ENCODE measurements at regions not wholly inside any gene's neighbourhood (a gene's known extent, or its start where the extent isn't known, plus 50 kb on each side); places are given as distances from the start of the nearest gene placed in this dataset.
"Not testable (repeated sequence)": the region's sequence is repeated elsewhere in the genome, so short reads cannot be mapped to it uniquely, and the experiment has no call there.

DNA sequence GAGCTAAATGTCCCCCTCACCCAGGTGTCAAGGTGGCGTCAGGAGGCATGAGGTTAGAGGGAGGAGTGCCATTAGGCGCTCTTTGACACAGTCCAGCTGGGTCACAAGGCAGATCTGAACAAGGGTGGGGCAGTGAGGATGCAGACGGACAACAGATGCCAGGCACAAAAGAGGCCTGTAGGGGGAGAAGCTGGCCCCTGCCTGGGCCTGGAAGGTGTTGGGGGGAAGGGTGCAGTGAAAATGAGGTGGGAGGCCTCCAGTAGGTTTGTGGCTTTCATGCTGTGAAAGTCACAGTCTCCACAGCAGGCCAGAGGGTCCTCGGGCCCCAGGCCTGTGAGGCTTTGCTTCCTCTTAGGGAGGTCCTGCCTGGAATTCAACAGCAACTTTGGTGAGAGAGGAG, 85.0 kb upstream of the PLET1 start:
- Mint-ChIP-seq H3K4me3 (no peak overlapping the region), H3K4me1 (peaks cover 32% of the 10 kb centered on the region), H3K36me3 (no peaks in the 10 kb centered on the region), H3K9me3 (no peaks in the 10 kb centered on the region), H3K27me3 (ENCODE audit: low read depth) (peaks cover 11% of the 10 kb centered on the region), H3K27ac (no peak overlapping the region)
- no peak for DNase-seq (ENCODE audit: low spot score in 2 of 2, unreplicated experiment in 2 of 2)
- TF ChIP-seq CTCF (IDR thresholded peaks at IDR 0.05; ENCODE audit: unreplicated experiment) = no peak

DNA sequence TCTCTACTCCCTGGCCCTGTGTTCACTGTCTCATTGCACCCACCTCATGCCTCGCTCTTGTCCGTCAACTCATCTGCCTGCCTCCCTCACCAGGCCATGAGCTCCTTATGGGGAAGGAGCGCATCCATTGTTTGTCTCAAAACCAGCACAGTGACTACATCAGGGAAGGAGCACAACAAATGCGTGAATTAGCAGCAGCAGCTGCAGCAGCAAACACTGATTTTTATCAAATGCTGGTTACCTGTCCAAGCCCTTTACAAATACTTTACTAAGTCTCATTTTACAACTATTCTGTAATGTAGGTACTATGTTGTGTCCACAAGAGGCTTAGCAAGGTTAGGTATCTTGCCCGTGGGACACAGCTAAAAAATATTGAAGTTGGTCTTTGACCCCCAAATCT, 85.9 kb upstream of the PLET1 start:
- H3K4me1 Mint-ChIP-seq = peaks cover 26% of the 10 kb centered on the region
- no peak for DNase-seq (ENCODE audit: low spot score in 2 of 2, unreplicated experiment in 2 of 2)
- H3K27ac Mint-ChIP-seq = no peak overlapping the region
- no peaks in the 10 kb centered on the region for H3K36me3 Mint-ChIP-seq
- H3K27me3 Mint-ChIP-seq (ENCODE audit: low read depth) = peaks cover 11% of the 10 kb centered on the region
- TF ChIP-seq CTCF (IDR thresholded peaks at IDR 0.05; ENCODE audit: unreplicated experiment) = no peak
- no peaks in the 10 kb centered on the region for H3K9me3 Mint-ChIP-seq
- H3K4me3 Mint-ChIP-seq = no peak overlapping the region

DNA sequence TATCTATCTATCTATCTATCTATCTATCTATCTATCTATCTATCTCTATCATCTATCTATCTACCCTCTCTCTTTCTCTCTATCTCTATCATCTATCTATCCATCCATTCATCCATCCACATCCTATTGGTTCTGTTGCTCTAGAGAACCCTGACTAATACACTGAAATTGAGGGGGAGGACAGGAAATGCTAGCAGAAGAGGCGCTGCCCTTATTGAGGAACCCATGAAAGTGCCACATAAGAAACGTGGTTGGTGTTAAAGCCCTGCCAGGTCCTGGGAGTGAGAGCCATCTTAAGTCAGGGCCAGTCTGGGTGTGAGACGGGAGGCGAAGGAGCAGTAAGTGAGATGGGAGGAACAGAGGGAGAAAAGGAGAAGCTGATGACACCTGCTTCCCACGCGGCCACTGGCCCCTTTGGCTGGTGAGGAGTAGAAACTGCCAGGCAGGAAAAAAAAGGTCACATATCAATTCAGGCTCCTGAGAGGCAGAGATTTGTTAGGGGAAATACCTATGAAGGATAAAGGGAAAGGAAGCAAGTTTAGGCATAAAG, 87.9 kb upstream of the PLET1 start:
- DNase-seq (ENCODE audit: low spot score in 2 of 2, unreplicated experiment in 2 of 2) = no peak
- H3K9me3 Mint-ChIP-seq = no peaks in the 10 kb centered on the region

GRCh38 chr11:112351423-112351822, 90.8 kb upstream of the PLET1 start:
- not testable (repeated sequence) for H3K4me1 Mint-ChIP-seq, H3K9me3 Mint-ChIP-seq

More for the DNA sequence above, 87.9 kb upstream of the PLET1 start:
- H3K27ac Mint-ChIP-seq = no peak overlapping the region
- peaks cover 13% of the 10 kb centered on the region for H3K27me3 Mint-ChIP-seq (ENCODE audit: low read depth)
- no peak overlapping the region for H3K4me3 Mint-ChIP-seq
- no peak for TF ChIP-seq CTCF (IDR thresholded peaks at IDR 0.05; ENCODE audit: unreplicated experiment)
- no peaks in the 10 kb centered on the region for H3K36me3 Mint-ChIP-seq
- H3K4me1 Mint-ChIP-seq = peaks cover 17% of the 10 kb centered on the region

GRCh38 chr11:112352907-112353306, 92.2 kb upstream of the PLET1 start:
- DNase-seq (ENCODE audit: low spot score in 2 of 2, unreplicated experiment in 2 of 2) = no peak
- no peak for TF ChIP-seq CTCF (IDR thresholded peaks at IDR 0.05; ENCODE audit: unreplicated experiment)
- no peaks in the 10 kb centered on the region for H3K4me1 Mint-ChIP-seq

More at GRCh38 chr11:112351423-112351822, 90.8 kb upstream of the PLET1 start:
- peaks cover 13% of the 10 kb centered on the region for H3K27me3 Mint-ChIP-seq (ENCODE audit: low read depth)
- not testable (repeated sequence) for H3K36me3 Mint-ChIP-seq; DNase-seq (ENCODE audit: low spot score in 2 of 2, unreplicated experiment in 2 of 2); H3K4me3 Mint-ChIP-seq; H3K27ac Mint-ChIP-seq

GRCh38 chr11:112354364-112354763, 93.7 kb upstream of the PLET1 start:
- DNase-seq (ENCODE audit: low spot score in 2 of 2, unreplicated experiment in 2 of 2) = no peak
- Mint-ChIP-seq H3K9me3 (peaks cover 3% of the 10 kb centered on the region), H3K4me3 (no peak overlapping the region), H3K27ac (no peak overlapping the region), H3K27me3 (ENCODE audit: low read depth) (peaks cover 3% of the 10 kb centered on the region), H3K4me1 (no peaks in the 10 kb centered on the region), H3K36me3 (no peaks in the 10 kb centered on the region)
- no peak for TF ChIP-seq CTCF (IDR thresholded peaks at IDR 0.05; ENCODE audit: unreplicated experiment)

More at GRCh38 chr11:112352907-112353306, 92.2 kb upstream of the PLET1 start:
- Mint-ChIP-seq H3K9me3 (peaks cover 3% of the 10 kb centered on the region), H3K27me3 (ENCODE audit: low read depth) (peaks cover 10% of the 10 kb centered on the region), H3K27ac (no peak overlapping the region), H3K4me3 (no peak overlapping the region), H3K36me3 (no peaks in the 10 kb centered on the region)

All from mesothelial cell of epicardium (in vitro differentiated cells).